A673 (cell line): ENCODE measurements at regions not wholly inside any gene's neighbourhood (a gene's known extent, or its start where the extent isn't known, plus 50 kb on each side); places are given as distances from the start of the nearest gene placed in this dataset.

Experiments used
- BruUV-seq: library from RNA; stranded (reverse); fragments of 400-500 nt; replicated peaks from 2 replicates; lab custom pipeline; 2021; lab: Mats Ljungman, UMichigan
- CTCF ChIA-PET: fragments of 300-600 bp; sonication (Branson Sonifier 250); formaldehyde crosslinking; loops from one replicate; lab custom pipeline; 2022; ENCODE audit warnings: antibody characterized with exemption; lab: Charles Lee
- POLR2A ChIA-PET: fragments of 300-600 bp; sonication (Branson Sonifier 250); formaldehyde crosslinking; loops from one replicate; lab custom pipeline; 2022; ENCODE audit warnings: antibody characterized with exemption; ENCODE audit not compliant: low non-redundant PET; lab: Charles Lee
- DNase-seq: peaks from one replicate; pipeline ENCODE4 v3.0.0-alpha.2; 2015; ENCODE audit warnings: low spot score
- H3K27ac ChIP-seq: fragments of 200-600 bp; sonication (generic); 2 replicates; pipeline ENCODE4 v1.5.1; 2016; ENCODE audit warnings: mixed run types, low read depth, mild to moderate bottlenecking, mixed read lengths, antibody characterized with exemption, low read length; ENCODE audit not compliant: poor library complexity, severe bottlenecking
- H3K27me3 ChIP-seq: fragments of 200-600 bp; sonication (generic); replicated peaks from 2 replicates; pipeline ENCODE4 v1.6.1; 2017; ENCODE audit warnings: mixed run types, low read depth, mild to moderate bottlenecking, mixed read lengths, antibody characterized with exemption, low read length; ENCODE audit not compliant: insufficient read depth, poor library complexity
- H3K36me3 ChIP-seq: fragments of 200-600 bp; sonication (generic); 2 replicates; pipeline ENCODE4 v1.6.1; 2016; ENCODE audit warnings: mixed run types, mild to moderate bottlenecking, mixed read lengths, antibody characterized with exemption, low read length; ENCODE audit not compliant: insufficient read depth, poor library complexity, severe bottlenecking
- H3K4me1 ChIP-seq: fragments of 200-600 bp; sonication (generic); 2 replicates; pipeline ENCODE4 v1.6.1; 2017; ENCODE audit warnings: mixed run types, mild to moderate bottlenecking, mixed read lengths, antibody characterized with exemption, low read length; ENCODE audit not compliant: insufficient read depth, poor library complexity, severe bottlenecking
- H3K4me3 ChIP-seq: fragments of 200-600 bp; sonication (generic); 2 replicates; pipeline ENCODE4 v1.5.1; 2016; ENCODE audit warnings: low read depth, mixed run types, mild to moderate bottlenecking, mixed read lengths, low read length; ENCODE audit not compliant: poor library complexity, severe bottlenecking
- H3K9me3 ChIP-seq: fragments of 200-600 bp; sonication (generic); 2 replicates; pipeline ENCODE4 v1.6.1; 2016; ENCODE audit warnings: mixed run types, low read depth, mild to moderate bottlenecking, mixed read lengths, antibody characterized with exemption, low read length; ENCODE audit not compliant: poor library complexity, severe bottlenecking
- CTCF ChIP-seq: fragments of 300-800, 200-600 bp; sonication (generic); conservative IDR thresholded peaks from 2 replicates; pipeline ENCODE4 v1.5.1; 2017; ENCODE audit warnings: low read depth, mild to moderate bottlenecking, antibody characterized with exemption, low read length, moderate library complexity, mixed read lengths
- EZH2 ChIP-seq: fragments of 200-600 bp; sonication (generic); IDR thresholded peaks from 2 replicates; pipeline ENCODE4 v1.6.1; 2017; ENCODE audit warnings: borderline replicate concordance, low read depth, mild to moderate bottlenecking, mixed read lengths, antibody characterized with exemption, low read length; ENCODE audit not compliant: poor library complexity, severe bottlenecking
- intact Hi-C: fragments of 100-400 bp; cut with micrococcal nuclease; formaldehyde crosslinking; loops from one replicate; pipeline ENCODE4 v1.10.0; 2022; ENCODE audit not compliant: unreplicated experiment

GRCh38 chr9:71357346-71357745, 235.9 kb upstream of the TRPM3 start:
- no peaks in the 10 kb centered on the region for H3K4me1 ChIP-seq
- H3K9me3 ChIP-seq: no peaks in the 10 kb centered on the region
- BruUV-seq: no TSS peak
- no peaks in the 10 kb centered on the region for H3K36me3 ChIP-seq
- no peak for DNase-seq
- intact Hi-C loops: no loop called here
- no peak overlapping the region for H3K4me3 ChIP-seq
- CTCF ChIA-PET: no interaction called here
- H3K27me3 ChIP-seq: no peaks in the 10 kb centered on the region
- POLR2A ChIA-PET: no interaction called here
- TF ChIP-seq EZH2: no peak
- TF ChIP-seq CTCF: no peak
- no peak overlapping the region for H3K27ac ChIP-seq

DNA sequence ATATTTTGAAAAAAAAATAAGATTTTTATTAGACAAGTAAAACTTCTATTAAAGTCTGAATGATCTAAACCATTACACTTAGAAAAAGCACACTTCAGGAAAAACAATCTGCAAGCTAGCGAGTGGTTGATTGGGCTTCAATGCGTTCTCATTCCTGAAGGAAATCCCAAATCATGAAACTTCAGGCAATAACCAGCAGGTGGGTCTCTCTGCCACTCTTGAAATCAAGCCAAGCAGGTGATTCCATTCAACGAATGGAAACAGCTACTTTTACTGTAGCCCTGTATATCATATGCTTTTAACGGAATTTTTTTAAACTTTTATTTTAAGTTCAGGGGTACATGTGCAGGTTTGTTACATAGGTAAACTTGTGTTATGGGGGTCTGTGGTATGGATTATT, 234.5 kb upstream of the TRPM3 start:
- no TSS peak for BruUV-seq
- ChIA-PET POLR2A (no interaction called here), CTCF (no interaction called here)
- no peaks in the 10 kb centered on the region for H3K4me1 ChIP-seq
- H3K36me3 ChIP-seq: no peaks in the 10 kb centered on the region
- H3K9me3 ChIP-seq: no peaks in the 10 kb centered on the region
- H3K27ac ChIP-seq: no peak overlapping the region
- H3K4me3 ChIP-seq: no peak overlapping the region
- H3K27me3 ChIP-seq: no peaks in the 10 kb centered on the region
- intact Hi-C loops: no loop called here
- TF ChIP-seq CTCF (no peak), EZH2 (no peak)
- DNase-seq: no peak

DNA sequence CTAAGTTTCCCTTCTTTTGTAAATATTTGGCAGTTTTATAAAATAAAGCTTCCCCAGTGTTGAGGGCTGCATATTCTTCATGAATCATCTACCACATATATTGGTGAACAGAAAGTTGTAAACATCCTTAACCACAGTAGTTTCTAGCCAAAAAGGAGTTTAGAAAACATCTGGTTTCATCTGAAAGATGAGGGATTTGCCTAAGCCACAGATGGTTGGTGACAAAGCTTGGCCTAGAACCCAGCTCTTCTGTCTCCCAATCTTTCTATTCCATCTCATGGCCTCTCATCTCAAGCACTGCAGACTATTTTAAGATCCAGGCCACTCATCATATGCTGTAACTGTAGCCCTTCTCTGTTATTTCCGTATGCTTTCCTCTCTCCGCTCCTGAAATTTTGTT, 232.3 kb upstream of the TRPM3 start:
- BruUV-seq: no TSS peak
- no peak overlapping the region for H3K27ac ChIP-seq
- no peaks in the 10 kb centered on the region for H3K27me3 ChIP-seq
- POLR2A ChIA-PET: no interaction called here
- no peaks in the 10 kb centered on the region for H3K9me3 ChIP-seq
- no peaks in the 10 kb centered on the region for H3K4me1 ChIP-seq
- intact Hi-C loops: no loop called here
- no peak for TF ChIP-seq EZH2
- no peak for TF ChIP-seq CTCF
- DNase-seq: no peak
- CTCF ChIA-PET: no interaction called here
- H3K4me3 ChIP-seq: no peak overlapping the region
- no peaks in the 10 kb centered on the region for H3K36me3 ChIP-seq
